ENCODE measurements at regions not wholly inside any gene's neighbourhood (a gene's known extent, or its start where the extent isn't known, plus 50 kb on each side); places are given as distances from the start of the nearest gene placed in this dataset.
A peak's percentile ranks its signal among the peaks of the same experiment; 100 is the strongest.
"Not testable (repeated sequence)": the region's sequence is repeated elsewhere in the genome, so short reads cannot be mapped to it uniquely, and the experiment has no call there.

DNA sequence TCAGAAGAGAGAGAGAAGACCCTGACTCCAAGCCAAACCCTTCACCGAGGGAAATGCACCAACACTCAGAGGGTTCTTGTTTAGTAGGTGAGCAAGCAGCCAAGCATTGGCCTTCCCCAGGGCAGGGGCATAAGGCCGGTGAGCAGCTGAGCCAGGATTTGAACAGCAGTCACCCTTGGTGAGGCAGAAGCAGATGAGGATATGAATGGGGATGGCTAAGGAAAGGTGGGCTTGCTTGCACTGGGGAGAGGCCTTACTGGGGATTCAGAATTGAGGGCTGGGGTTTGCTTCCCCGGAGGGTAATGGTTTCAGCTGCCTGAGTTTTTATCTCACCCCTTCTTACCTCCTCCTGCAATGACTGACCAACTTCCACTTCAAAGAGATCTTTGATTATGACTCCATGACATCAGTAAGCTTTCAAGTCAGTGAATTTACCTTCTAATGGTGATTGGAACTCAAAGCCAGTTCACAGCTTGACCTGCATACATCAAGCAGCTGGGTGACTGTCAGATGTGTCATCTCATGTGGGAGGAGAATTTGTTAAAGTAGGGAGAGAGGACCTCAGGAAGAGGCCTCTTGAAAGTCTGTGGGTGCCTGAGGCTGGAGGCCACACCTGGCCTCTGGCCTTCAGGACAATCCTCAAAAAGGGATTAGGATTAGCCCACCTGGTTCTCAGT, 114.5 kb upstream of the PLGLB2 start:
- DNase-seq: not testable (repeated sequence)

GRCh38 chr2:87634106-87634505, 113.8 kb upstream of the PLGLB2 start:
- DNase-seq: not testable (repeated sequence)

DNA sequence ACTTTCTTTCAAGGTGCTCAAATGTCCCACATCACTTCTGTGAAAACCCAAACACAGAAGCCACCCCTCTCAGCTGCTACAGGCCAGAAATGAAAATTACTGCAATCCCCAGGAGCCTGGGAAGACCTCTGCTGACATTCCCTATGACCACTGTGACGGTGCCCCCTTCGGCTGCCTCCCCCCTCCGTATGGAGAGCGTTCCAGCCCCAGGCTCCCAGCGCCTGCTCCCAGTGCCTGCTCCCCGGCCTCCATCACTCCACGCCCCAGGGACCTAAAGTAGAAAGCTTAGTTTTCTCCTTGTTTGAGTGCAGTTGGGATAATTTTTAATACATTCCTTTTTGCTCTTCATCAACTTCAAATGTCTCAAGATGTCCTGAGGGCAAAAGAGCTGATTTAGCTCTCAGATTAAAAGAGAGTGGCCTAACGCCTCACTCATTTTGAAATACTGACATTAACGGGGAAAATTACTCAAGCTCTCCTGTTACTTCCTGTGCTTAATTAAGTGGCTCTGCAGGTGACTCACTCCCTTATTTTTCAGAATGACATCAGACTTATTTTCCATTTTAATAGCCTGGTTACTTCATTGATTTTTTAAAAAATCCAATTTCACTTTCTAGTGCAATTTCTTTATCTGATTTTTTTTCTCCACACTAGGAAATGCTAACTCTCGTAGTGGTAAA, 112.8 kb upstream of the PLGLB2 start:
- not testable (repeated sequence) for DNase-seq

- not testable (repeated sequence) for DNase-seq
These were observed 111.6 kb upstream of the PLGLB2 start for GRCh38 chr2:87636246-87636645.

DNA sequence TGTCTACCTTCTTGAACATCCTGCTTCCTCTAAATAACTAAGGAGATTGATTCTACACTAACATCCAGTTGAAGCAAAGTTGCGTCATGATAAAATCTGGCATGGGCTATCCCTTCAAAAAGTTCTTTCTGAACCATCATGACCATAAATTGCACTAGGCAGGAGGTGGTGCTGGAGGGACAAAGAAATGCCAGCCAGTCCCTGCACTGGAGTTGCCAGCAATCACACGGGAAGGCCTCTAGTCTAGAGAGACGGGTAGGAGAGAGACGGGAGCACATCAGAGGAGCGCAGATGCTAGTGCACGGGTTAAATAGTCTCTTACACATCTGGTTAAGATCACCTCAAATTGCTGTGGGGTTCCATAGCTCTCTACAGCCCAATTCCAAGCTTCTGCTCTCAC, 111.2 kb upstream of the PLGLB2 start:
- DNase-seq: not testable (repeated sequence)

DNA sequence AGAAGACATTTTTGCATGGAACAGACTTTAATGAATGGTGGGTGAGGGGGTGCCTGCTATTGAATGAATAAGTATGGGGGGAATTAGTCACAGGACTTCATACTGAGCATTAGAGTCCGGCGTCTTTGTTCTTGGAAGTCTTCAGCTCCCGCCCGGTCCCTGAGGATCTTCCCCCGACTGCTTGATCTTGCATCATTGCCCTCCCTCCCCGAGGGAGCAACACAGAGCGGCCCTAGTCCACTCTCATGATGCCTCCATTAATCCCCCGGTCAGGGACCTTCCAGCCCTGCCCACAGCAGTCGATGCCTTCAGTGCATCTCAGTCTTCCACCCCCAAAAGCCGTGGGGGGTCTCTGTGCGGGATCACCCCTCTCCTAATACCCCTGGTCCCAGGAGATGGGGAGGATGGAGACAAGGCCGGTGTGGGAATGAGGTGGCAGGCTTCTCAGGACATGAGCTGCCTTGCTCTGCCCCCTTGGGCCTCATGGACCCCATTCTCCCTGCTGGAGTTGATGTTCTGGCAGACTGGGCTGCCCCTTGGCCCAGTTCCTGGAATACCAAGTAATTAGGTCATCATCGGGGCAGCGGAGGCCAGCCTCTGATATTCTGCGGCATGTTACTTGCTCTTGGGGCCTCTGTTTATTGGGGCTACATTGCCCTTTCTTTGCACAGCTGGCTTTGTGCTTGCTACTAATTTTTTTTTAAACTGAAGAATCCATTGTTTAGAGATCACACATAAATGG, 110.5 kb upstream of the PLGLB2 start:
- DNase-seq: not testable (repeated sequence)

DNA sequence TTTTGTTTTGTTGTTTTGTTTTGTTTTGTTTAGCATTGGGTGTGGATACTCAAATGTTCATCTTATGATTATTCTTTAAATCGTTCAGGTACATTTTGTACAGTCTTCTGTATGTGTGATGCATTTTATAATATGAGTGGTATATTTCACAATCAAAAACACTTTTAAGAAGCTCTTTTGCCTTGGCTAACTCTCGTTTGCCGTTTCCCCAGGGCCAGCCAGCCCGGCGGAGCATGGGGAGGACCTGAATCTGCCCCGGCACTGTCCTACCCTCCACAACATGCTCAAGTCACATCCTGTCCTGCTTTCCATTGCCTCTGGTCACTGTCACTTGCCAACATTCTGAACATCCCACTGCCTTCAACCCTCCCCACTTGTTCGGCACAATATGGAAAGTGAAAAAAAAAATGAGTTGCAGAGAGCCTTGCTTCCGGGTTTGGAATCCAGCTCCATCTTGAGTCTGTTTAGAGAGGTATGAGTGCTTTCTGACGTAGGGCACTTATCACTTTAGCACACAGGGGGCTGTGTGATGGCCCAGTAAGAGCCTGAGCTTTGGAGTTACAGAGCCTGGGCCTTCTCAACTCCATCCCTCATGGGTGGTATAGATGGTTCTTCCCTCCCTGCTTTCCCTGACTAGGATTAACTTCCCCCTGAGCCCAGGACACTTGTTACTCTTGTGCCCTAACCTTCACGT, 109.6 kb upstream of the PLGLB2 start:
- not testable (repeated sequence) for DNase-seq

DNA sequence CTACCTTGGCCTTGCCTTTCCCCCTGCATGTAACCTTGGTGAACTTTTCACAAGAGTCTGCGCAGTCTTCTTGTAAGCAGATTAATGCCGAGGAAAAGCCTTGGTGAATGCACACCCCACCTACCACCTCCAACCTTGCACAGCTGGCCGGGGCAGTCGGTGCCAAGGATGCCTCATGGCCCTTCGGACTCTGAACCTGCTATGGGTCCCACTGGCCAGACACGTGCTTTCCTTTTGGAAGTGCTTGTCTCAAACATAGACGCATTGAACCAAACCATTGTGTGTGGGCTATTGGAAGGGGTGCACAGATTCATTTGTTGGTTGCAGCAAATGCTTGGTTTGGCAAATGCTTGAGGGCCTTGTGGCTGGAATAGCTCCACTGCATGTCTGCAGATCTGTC, 109.0 kb upstream of the PLGLB2 start:
- not testable (repeated sequence) for DNase-seq

- DNase-seq: not testable (repeated sequence)
These were observed 108.0 kb upstream of the PLGLB2 start for GRCh38 chr2:87639801-87640440.

DNA sequence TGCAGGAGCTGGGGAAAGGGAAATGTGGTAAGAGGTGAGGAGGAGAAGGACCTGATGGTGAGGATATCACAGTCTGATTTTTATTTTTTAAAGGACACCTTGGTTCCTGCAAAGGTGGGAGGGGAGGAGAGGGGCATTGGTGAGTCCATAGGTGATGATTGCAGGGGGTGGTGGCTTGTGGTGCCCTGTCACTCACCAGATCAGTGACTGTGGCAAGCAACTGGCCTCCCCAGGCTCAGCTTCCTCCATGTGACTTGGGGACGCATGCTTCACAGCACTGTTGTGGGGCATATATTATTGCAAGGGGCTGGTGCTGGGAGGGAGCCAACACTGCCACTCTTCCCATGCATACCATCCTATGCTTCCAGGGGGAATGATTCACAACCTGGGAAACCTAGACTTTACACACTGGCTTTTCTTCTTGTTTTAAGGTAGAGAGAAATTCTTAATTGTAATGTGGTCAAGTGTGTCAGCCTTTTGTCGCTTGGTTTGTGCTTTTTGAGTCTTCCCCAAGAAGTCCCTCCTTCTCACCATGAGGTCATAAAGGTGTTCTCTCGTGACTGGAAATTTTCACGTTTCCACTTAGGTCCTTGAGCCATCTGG, 106.8 kb upstream of the PLGLB2 start:
- DNase-seq: not testable (repeated sequence)

GRCh38 chr2:87643165-87643564, 104.7 kb upstream of the PLGLB2 start:
- not testable (repeated sequence) for DNase-seq

GRCh38 chr2:87647737-87648498, 100.0 kb upstream of the PLGLB2 start:
- peak; percentile 7 for DNase-seq

GRCh38 chr2:87648815-87649214, 99.1 kb upstream of the PLGLB2 start:
- DNase-seq: not testable (repeated sequence)

- not testable (repeated sequence) for DNase-seq
These were observed 98.0 kb upstream of the PLGLB2 start for GRCh38 chr2:87649871-87650270.

DNA sequence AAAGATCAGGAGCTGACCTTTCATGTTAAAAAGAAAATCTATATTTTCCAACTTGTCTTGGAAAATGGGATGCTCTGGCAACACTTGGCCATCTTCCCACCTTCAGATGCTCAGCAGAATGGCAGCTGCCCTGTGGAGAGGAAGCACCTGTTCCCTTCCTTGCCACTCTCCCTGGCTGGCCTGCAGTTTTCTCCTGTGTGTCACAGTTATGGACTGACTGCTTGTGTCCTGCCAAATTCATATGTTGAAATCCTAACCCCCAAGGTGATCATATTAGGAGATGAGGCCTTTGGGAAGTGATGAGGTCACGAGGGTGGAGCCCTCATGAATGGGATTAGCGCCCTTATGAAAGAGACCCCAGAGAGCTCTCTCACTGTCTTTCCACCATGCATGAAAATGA, 97.0 kb upstream of the PLGLB2 start:
- not testable (repeated sequence) for DNase-seq

- DNase-seq: not testable (repeated sequence)
These were observed 96.3 kb upstream of the PLGLB2 start for GRCh38 chr2:87651589-87651988.

GRCh38 chr2:87653373-87653772, 94.5 kb upstream of the PLGLB2 start:
- DNase-seq: not testable (repeated sequence)

- DNase-seq: not testable (repeated sequence)
These were observed 93.6 kb upstream of the PLGLB2 start for GRCh38 chr2:87654136-87654814.

- DNase-seq: not testable (repeated sequence)
These were observed 90.0 kb upstream of the PLGLB2 start for GRCh38 chr2:87657915-87658314.

- DNase-seq: not testable (repeated sequence)
These were observed 89.5 kb upstream of the PLGLB2 start for GRCh38 chr2:87658357-87658756.

DNA sequence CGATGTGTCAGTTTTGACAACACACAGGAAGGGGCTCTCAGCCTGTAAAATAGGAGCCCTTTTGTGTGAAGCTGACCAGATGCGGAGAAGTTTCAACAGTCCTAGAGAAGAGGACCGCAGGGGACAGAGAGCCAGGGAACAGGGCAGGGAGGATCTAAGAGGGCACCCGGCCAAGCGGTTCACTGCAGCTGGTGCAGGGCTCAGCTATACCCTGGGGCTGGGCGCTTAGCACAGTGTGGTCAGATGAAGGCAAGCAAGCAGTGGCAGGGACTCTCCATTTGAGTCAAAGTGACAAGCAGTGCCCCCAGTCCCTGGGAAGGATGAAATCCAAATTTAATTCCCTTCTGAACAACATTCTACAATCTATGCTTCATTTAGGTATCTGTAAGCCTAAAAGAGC, 88.9 kb upstream of the PLGLB2 start:
- not testable (repeated sequence) for DNase-seq
